Fibroblast of lung (primary cell): ENCODE measurements at regions not wholly inside any gene's neighbourhood (a gene's known extent, or its start where the extent isn't known, plus 50 kb on each side); places are given as distances from the start of the nearest gene placed in this dataset.

Source experiments
- CTCF ChIP-seq, 2 donors: IDR thresholded peaks in 1 of 2; conservative IDR thresholded peaks in 1 of 2; 1 replicate in 1 of 2; 2 replicates in 1 of 2; pipeline ENCODE4 v1.5.1; 2011 to 2012; ENCODE audit warnings: low read length in 2 of 2, control low read depth in 1 of 2, inconsistent platforms in 1 of 2, low read depth in 1 of 2, mild to moderate bottlenecking in 1 of 2
- EZH2 ChIP-seq: IDR thresholded peaks from 2 replicates; pipeline ENCODE4 v1.5.1; 2012; ENCODE audit warnings: low read length, control low read depth, mild to moderate bottlenecking; ENCODE audit errors: missing control alignments

GRCh38 chr21:35314857-35315582 lies 265.9 kb upstream of the RUNX1 start:
- no peak for TF ChIP-seq EZH2
- TF ChIP-seq CTCF (conservative IDR thresholded peaks at IDR 0.05 in 1 of 2, IDR thresholded peaks at IDR 0.05 in 1 of 2; ENCODE audit: low read depth in 1 of 2, low read length in 2 of 2) = no peak
